GM21367 (cell line): ENCODE measurements at regions not wholly inside any gene's neighbourhood (a gene's known extent, or its start where the extent isn't known, plus 50 kb on each side); places are given as distances from the start of the nearest gene placed in this dataset.
A peak's percentile ranks its signal among the peaks of the same experiment; 100 is the strongest.

Experiments used
- ATAC-seq: cut with Tn5 transposase; IDR thresholded peaks from one replicate; pipeline ENCODE4 v1.9.1; 2021; ENCODE audit not compliant: unreplicated experiment

GRCh38 chr12:58356794-58357193 is 415.4 kb downstream of the ATP23 start:
- ATAC-seq: no peak

DNA sequence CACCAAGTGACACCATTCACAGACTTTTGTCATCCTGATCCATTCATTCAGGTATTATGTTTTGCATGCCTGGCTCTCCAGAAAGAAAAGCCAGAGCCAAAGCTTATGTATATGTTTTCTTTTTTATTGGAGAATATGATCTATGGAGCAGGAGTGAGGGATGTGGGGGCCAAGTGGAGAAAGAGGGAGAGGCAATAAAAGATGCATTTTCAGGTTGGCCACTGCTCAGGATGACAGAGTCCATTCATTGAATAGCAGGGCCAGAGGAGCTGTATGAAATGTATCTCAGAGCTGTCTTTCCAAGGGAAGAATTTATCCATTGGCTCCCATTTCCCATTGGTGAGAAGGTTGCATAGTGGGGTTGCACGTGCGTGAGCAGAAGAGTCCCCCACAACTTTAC is 416.1 kb downstream of the ATP23 start:
- ATAC-seq: no peak

GRCh38 chr12:58358369-58358768 is 417.0 kb downstream of the ATP23 start:
- ATAC-seq: no peak

- ATAC-seq: no peak
Observed at GRCh38 chr12:58359084-58359483, 417.7 kb downstream of the ATP23 start.

DNA sequence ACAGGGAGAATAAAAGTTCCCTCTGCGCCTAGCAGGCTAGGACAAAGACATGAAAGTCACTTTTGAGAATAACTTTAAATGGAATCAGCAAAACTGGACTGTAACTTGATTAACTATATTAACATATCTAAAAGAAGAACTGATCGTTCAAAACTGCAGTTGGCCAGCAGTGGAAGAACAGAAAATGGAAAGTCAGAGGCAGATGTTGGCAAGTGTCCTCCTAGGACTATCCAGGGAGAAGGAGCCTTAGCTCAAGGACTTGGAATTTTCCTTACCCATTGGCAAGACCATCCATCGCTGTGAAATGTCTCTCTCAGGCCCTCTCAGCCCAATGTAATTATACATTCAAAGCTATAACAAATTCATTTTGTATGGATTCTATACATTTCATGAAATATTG is 419.7 kb downstream of the ATP23 start:
- no peak for ATAC-seq

- ATAC-seq: no peak
Observed at GRCh38 chr12:58363971-58364370, 422.6 kb downstream of the ATP23 start.

- no peak for ATAC-seq
Observed at GRCh38 chr12:58364389-58365086, 423.2 kb downstream of the ATP23 start.

DNA sequence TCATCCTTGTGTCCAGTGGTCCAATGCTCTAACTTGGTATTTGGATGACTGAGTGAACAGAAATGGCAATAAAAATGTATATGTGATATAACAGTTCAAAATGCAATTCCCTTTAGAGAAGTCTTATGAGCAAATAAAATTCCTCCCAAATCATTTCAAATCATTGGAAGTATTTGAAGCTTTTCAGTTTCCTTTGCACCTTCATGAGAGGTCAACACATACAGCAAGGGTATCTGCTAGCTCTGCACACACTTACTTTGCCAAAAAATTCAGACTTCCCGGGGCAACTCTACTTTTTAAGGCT is 423.7 kb downstream of the ATP23 start:
- ATAC-seq: no peak

- no peak for ATAC-seq
Observed at GRCh38 chr12:58367041-58367440, 425.7 kb downstream of the ATP23 start.

GRCh38 chr12:58368001-58368400 is 426.6 kb downstream of the ATP23 start:
- ATAC-seq: no peak

DNA sequence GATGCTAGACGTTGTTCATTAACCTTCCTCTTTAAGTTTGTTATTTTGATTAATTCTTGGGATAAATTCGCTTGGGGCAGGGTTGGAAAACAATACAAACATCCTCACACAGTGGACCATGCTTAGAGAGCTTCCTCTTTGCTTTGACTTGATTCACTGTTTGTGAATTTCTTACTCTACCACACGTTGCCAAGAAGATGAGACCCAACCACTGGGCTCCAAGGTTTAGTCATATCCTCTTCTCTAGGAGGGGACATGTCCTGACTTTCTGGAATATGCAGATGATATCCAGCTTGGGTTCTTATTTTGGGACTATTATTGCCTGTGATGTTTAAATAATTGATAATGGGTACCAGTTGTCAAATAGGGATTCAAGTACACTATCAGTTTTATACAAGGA is 428.2 kb downstream of the ATP23 start:
- no peak for ATAC-seq

- ATAC-seq: peak; percentile 95
Observed at GRCh38 chr12:58372298-58372697, 430.9 kb downstream of the ATP23 start.

- ATAC-seq: no peak
Observed at GRCh38 chr12:58378028-58378427, 436.7 kb downstream of the ATP23 start.

- no peak for ATAC-seq
Observed at GRCh38 chr12:58381546-58381945, 440.2 kb downstream of the ATP23 start.

DNA sequence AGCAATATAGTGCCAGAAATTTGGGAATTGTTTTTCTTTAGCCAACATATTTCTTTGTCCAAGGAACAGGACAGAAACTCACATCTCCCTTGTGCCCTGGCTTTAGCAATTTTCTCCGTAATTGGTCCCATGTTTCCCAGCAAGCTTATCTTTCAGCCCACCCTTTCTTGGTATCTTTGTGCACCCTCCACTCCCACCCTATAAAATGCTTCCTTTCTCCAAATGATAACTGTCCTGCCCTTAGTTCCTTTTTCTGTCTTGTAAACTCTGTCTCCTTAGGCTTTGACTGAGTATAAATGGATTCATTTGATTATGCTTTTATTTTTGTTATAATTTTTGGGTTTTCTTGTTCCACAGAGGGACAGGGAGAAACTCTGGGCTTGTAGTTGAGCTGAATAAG is 442.8 kb downstream of the ATP23 start:
- no peak for ATAC-seq

DNA sequence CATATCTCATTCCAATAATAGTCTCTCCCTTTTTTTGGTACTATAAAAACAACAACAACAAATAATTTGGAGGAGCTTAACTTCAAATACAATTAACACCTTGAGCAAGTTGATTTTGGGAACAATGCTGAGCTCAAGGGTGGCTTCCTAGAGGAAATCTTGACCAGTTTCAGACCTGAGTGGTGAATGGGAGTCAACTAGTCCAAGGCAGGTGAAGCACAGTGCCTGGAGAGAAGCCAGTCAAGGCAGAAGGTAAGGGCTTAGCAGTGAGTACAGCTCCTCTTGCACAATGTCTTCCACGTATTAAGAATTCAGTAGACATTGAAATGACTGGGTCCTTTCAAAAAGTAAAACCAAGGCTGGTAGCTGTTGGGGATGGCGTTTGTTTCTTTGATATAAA is 444.8 kb downstream of the ATP23 start:
- no peak for ATAC-seq

- ATAC-seq: no peak
Observed at GRCh38 chr12:58387199-58387598, 445.8 kb downstream of the ATP23 start.

DNA sequence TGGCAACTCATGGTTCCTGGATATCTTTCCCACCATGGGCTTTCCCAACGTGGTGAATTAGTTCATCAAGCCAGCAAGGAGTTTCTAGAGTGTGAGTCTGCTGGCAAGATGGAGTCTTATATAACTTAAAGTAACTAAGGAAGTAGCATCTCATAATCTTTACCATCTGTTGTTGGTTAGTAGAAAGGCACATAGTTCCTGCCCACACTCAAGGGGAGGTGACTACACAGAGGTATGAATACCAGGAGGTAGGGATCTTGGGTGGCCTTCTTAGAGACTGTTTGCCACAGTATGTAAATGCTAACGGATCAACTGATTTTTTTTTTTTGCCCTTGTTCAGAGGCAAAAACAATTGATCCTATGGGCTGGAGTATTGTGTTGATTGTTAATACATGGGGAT is 446.9 kb downstream of the ATP23 start:
- ATAC-seq: no peak

DNA sequence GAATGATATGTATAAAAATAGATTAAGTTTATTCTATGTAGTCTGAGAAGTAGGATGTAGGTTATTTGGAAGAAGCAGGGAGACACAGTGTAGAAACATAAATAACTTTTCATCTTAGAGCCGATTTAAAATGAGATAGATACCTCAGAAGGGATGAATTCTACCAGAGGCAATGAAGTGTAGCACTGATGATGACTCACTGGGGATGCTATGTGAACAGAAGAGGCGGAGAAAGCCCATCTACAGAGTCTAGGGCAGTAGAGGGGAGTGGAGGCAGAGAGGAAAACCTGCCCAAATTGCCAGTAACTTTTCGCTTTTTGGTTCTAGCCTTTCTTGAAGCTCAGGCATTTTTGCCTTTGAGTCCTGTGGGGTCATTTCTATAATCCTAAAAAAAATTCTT is 451.8 kb downstream of the ATP23 start:
- ATAC-seq: no peak

- ATAC-seq: no peak
Observed at GRCh38 chr12:58395056-58395455, 453.7 kb downstream of the ATP23 start.

- ATAC-seq: no peak
Observed at GRCh38 chr12:58395470-58395869, 454.1 kb downstream of the ATP23 start.

GRCh38 chr12:58396239-58396638 is 454.9 kb downstream of the ATP23 start:
- ATAC-seq: no peak

- ATAC-seq: no peak
Observed at GRCh38 chr12:58405363-58405762, 464.0 kb downstream of the ATP23 start.

- ATAC-seq: no peak
Observed at GRCh38 chr12:58408516-58408915, 467.1 kb downstream of the ATP23 start.
